Activated T-helper 1 cell treated with anti-CD3 and anti-CD28 coated beads, Interleukin-2, amount 50 U/mL, for 16 hours (primary cell): ENCODE measurements at regions not wholly inside any gene's neighbourhood (a gene's known extent, or its start where the extent isn't known, plus 50 kb on each side); places are given as distances from the start of the nearest gene placed in this dataset.

ENCODE experiments used
- DNase-seq, 2 donors: peaks; one replicate each; pipeline ENCODE4 v3.0.0-alpha.2; 2020; ENCODE audit warnings: low read depth in 1 of 2, low spot score in 1 of 2

DNA sequence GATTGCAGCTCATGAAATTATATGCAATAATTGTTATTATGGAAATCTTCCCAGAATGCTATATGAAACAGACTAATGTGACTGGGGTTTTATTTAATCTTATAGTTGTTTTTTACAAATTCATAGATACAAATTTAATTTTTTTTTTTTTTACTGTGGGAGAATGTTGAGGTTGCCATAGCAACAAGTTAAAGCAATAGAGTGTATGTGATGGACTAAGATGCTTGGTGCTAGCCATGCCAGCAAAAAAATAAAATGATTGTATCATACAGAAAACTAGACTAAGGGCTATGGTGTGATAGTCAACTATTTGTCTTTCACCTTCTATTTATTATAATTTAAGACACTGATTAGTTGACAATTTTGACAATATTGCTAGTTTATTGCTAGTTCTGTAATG is 163.2 kb upstream of the BLID start:
- DNase-seq = no peak

DNA sequence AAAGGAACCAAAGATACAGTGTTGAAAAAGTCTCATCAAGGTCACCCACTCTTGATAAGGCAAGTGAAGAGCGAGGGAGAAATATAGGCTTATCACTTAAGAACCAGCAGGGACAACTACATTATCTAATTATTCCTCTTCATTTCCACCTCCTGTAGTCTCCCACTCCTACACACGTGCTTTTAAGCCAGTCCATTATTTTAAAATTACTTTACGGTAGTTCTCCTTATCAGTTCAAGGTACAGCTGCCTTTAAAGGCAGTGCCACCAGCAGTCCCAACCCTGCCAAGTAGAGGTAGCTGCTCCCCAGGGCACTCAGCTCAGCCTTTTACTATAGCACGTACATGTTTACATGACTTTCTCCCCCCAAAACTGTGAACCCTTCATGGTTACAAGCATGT is 161.5 kb upstream of the BLID start:
- no peak for DNase-seq

DNA sequence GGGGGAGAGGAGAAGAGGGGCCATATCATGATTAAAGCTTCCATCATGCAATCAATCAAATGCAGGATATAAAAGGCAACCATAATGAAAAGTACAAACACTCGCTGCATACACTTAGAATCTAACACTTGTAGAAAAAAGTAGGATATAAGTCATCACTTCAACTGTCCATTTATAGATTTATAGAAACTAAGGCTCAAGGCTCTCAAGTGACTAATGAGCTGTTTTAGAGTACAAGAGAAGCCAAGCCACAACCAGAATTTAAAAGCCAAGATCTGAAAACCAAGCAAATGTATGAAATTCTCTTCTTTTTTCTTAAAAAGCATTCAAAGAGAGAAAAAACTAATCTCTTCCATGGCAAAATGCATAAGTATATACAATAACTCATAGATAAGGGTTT is 160.2 kb upstream of the BLID start:
- no peak for DNase-seq

DNA sequence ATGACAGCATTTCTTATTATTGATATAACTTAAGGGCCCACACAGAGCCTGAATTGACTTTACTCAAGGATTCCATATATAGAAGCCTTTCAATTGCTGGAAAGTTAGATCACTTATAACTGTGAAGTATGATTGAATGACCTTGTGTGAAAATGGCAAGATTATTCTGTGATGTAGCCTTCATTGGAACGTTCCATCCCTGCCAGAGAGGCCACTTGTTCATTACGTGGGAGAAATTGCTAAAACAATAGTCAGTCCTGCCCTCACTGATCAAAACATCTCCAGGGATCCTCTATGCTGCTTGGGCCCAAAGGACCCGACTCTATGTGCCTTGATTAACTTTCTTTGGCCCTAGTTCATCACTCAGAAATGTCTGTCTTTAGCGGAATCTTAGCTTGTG is 159.5 kb upstream of the BLID start:
- DNase-seq = no peak

DNA sequence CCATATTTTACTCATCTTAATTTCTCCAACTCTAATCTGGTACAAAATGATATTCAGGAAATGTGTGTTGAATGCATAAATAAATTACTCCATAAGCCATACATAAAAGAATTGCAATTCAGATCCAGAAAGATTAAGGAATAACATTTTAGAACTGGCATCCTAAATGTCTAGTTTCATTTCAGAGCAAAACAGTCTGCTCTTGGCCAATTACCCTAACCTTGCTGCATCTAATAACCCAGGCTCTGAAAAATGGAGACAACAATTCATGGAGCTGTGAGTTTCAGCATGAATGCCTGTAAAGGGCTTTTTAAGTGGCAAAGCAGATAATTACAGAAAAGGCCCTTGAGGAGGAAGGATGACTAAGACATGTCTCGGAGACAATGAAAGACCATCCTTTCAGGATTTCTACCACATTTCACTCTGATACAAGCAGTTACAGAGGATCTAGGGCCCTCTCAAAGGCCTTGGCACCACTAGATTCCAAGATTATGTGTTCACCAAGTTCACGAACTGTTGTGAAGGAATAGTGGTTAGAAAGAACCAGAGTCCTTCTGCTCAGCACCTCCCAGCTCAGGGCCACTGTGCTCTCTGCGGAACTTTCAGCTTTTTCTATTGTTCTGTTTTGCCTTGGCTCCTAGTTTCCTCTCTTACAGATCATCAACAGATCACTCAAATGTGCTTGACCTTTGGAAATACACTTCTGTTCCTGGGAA is 157.6 kb upstream of the BLID start:
- DNase-seq = no peak

DNA sequence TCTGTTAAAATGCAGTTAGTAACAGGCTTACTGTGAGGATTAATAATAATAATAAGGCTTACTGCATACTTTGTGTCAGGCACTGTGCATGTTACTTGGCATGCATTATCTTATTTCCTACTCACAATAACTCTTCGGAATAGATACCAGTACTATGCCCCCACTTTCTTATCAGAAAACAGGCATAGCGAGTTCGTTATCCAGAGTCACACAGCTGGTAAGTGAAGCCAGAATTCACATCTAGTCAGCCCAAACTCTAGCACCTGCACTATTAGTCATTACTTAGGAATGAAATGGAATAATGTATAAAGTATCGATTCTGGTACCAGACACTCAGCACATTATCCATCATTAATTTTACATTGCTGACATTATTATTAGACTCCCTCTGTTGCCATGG is 155.7 kb upstream of the BLID start:
- no peak for DNase-seq

DNA sequence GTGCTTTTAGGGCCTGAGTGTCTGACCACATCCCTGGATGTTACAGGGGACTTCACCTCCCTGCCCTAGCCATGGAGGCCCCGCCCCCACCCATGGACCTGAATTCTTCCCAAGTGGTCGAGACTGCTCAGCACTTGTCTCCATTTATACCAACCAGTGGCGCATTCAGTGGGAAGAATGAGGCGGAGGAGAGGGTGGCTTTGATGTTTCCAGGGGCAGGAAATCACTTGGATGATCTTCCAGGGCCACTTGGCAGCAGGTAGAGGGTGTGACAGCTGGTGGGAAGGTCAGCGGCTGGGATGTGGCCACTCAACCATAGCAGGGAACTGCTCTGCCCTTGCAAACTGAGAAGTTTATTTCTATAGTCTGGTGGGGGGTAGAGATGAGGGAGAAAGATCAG is 155.1 kb upstream of the BLID start:
- DNase-seq = no peak

DNA sequence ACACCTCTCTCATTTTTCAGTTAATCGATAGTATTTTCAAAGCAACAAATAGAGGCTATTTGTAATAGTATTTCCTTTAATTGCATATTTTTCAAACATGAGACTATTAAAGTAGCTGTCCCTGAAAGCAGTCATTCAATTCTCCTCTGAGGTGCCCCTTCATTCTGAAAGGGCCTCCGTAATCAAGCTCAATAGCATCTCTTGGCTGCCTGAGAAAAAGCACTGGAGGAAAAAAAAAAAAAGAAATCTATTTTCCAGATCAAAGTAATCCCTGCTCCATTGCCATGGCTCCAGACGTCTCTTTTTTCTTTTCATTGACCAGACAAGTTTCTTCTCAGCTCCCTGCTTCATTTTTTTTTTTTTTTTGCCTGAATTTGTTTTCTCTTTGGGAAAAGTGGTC is 154.5 kb upstream of the BLID start:
- no peak for DNase-seq

DNA sequence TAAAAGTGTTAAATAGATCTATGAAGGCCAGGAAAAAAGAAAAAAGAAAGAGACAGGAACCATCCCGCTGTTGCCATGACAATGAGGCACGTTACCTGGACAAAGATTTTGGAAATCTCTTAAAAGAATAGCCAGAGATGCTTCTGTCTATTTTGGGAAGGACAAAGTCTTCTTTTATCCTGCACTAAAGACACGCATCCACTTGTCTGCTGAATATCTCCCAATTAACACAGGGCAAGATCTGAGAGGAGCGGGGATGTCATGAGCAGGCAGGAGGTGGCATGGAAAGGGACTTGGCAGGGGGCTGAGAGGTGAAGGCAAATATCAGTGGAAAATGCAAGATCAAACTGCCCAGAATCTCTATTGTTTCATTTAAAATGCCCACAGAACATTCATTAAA is 153.8 kb upstream of the BLID start:
- no peak for DNase-seq

DNA sequence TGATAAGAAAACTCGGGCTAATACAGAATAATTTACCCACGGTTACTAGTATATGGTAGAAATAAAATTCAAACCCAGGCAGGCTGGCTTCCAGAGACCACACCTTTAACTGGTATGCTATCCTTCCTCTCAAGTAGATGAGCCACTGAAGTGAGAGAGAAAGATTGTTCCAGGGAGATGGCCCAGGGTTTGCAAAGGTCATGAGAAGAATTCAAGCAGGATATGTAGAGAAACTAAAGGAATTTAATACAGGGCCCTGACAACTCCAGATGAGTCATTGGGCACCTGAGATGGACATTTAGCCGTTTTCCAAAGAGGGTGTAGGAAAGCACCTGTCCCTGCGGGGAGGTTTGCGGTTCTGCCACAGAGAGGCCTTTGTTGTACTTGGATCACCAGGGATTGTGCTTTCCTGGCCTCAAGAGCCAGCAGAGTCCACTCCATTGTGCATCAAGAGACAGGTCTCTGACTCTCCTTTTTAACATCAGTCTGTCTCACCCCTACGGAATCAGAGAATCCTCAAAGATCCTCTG is 152.7 kb upstream of the BLID start:
- DNase-seq = no peak

DNA sequence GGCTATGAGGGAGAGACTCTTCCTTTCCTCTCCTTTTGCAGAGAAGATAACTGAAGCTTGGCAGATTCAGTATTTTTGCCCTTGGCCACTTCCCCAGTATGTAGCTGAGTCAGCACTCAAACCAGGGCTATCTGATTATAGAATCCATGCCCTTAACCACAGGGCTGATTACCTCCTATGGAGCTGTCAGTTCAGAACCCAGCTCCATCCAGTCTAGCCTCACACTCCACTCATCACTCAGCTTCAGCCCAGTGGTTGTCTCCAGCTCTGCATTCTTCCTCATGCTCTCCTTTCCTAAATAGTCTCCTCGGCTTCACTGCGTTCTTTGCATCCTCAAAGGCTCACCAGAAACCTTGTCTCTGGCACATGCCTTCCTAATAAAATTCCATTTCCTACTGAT is 151.6 kb upstream of the BLID start:
- no peak for DNase-seq

DNA sequence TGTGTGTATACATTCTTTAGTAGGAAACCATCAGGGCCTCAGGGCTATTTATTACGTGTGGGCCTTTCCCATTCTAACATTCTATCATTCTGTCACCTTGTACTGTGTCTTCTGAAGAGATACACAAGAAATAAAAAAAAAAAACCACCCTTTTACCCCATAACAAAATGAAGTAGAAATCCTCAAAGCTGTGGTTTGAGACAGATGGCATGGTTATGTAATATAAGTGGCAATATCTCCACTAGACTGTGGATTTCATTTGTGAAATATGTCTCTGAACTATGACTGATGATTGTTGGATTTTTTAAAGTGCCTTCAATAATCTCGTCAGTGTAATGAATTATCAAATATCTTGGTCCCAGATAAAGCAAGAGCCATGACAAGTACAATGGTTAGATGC is 150.0 kb upstream of the BLID start:
- DNase-seq = no peak

DNA sequence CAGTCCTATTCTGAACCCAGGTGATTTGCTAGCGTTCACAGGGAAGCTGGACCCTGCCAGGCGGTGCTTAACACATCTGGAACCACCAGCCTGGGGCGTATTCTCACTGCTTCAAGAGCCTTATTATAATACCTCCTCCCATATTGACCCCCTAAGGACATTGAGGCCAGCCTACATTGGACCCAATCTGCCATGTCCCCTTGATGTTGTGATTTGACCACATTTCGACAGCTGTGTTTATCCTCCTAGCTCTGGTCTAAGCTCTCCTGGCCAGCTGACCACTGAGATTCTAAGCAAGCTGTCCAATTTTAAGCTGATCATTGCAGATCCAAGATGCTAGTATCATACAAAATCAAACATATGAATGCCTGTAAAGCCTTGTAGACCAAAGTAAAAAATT is 148.1 kb upstream of the BLID start:
- no peak for DNase-seq

DNA sequence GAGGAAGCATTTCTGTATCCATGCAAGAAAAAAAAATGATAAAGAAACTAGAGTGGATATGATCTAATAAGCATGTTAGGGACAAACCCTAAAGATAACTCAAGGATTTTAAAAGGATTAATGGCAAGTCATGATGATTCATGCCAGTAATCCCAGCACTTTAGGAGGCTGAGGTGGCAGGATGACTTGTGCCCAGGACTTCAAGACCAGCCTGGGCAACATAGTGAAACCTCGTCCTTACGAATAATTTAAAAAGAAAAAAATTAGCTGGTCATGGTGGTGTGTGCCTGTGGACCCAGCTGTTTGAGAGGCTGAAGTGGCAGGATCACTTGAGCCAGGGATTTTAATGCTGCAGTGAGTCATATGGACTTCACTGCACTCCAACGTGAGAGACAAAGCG is 145.5 kb upstream of the BLID start:
- no peak for DNase-seq

DNA sequence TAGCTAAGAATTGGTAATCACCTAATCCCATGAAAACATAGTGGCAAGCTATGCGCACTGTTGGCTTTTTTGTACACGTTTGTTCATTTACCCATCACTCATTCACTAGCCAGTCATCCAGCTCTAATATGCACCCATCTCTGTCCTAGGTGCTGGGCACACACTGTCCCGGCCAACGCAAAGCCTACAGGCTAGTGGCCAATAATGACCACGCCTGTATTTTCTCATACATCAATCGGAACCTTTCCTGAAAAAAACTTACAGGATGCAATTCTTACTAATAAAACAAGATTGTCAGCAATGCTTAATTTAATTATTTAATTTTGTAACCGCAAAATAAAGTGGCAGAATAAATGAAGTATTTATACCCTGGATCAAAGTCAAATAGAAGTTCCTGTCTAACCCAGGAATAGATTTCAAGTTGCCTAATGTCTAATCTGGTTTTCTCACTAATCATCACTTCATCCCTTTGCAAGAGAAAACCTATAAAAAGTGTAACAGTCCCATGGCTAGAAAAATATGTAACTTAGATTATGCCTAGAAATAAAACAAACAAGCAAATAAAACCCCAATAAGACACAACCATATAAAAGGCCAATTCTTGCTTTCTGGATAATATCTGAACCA is 143.3 kb upstream of the BLID start:
- no peak for DNase-seq

DNA sequence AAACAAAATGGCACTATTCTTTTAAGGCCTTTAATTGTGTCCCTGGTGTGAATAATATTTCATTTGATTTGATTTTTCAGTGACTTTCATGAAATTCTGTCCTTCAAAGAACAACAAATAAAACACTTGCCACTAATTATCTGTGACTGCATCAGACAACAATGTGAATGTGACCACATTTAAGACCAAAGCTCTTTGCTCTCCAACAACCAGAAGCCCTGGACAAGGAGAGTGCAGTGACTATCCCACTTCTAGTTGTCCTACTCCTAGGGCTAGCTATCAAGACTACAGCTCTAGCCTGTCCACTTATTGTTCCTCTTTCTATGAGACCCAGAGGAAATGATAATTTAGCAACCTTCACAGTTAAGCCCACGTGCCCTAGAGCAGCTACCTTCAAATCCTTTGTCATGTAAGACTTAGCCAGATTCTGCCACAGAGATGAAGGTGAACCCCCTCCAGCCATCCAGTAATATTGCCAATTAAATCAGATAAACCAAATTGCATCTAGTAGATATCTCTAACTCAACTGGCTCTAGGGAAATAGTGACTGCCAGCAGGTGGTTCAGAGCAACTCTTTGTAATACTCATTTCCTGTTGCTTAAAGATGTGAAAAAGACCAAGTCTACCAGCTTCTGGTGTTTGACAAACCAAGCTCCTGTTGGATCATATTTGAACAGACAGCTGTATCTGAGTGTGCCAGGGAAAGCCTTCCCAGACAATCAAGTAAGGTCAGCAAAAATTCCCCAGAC is 142.6 kb upstream of the BLID start:
- DNase-seq = no peak

DNA sequence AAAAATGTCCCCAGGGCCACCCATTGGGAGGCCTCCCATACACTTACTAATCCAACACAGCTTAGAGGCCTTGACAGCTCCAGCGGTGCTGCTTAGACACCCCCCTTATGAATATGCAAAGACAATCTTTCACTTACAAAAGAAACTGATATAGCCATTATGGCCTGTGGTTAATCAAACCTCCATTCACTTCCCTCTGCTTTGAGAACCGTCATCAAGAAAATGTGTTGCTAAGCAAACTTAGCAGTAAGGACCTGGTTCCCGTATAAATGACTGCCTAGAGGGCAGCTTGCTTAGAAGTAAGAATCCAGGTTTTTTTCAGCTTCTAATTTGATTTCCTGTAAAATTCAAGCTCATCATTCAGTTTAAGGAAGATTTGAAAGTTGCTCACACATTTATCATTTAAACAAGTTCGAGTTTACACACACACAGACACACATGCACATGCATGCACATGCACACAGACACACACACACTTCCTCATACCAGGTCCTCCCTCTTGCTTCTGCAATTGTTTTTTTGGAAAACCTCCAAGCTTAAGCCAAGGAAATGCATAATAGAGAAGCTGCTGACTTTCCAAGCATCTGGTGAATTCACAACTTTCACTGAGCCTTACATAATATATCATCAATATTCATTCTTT is 137.7 kb upstream of the BLID start:
- no peak for DNase-seq

DNA sequence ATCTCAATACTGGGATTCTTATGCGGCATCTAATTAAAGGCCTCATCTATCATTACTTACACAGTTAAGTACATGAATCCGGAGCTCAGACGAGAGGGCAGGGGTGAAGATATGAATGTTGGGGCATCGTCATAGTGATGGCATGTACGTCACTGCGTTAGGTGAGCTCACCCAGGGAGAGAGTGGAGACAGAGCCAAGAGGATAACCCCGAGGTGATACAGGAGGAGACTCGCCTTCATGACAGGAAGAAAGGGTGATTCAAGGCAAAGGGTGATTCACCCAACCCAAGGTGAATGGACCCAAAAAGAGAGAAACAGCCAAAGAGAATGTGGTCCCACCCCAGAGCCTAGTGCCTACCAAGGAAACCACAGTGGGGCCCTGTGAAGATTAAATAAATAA is 132.9 kb upstream of the BLID start:
- DNase-seq = no peak

DNA sequence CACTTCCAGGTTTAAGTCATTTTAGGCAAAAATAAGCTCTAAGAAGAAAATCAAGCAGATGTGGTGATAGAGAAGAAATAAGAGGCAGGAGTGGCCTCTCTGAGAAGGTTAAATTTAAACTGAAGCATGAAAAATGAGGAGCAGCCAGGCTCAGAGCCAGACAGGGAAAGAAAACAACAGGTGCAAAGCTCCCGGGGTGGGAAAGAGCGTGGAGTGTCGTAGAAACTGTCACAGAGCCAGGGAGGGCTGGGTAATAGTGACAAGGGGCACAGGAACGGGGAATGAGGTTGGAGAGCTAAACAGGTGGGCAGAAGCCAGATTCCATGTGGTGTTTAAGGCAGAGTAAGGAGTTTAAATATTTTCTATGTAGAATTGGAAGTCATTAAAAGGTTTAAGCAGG is 132.1 kb upstream of the BLID start:
- DNase-seq = no peak

DNA sequence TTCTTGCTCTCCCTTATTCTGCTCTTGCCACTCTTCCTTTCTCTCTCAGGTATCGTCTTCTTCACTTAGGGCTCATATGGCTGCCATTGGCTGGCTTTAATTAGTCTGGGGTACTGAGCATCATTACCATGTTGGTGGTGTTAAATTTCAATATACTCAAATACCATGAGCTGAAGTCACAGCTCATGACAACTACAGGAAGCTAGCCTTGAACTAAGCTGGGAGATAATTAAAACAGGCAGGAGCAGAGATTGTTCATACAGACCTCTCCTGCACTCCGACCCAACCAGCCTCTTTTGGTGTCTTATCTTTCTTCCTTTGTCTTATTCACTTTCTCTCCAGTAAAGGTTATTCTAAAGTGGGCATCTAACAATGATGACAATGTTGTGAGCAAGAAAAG is 130.9 kb upstream of the BLID start:
- no peak for DNase-seq

DNA sequence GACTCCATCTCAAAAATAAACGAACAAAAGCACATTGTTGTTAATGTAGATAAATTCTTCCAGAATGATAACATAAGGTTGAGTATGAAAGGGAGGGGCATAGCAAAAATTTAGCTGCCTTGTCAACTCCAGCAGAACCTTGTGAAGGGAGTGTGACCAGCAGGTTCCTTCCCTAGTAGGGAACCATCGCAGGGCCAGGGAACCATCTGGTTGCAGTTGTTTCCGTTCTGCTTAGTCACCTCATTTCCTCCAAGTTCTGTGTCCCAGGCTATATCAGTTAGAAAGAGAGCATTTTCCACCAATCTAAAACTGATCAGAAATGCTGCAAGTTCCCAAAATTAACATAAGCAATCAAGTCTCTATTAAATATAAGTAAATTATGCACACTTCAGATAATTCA is 126.7 kb upstream of the BLID start:
- no peak for DNase-seq

DNA sequence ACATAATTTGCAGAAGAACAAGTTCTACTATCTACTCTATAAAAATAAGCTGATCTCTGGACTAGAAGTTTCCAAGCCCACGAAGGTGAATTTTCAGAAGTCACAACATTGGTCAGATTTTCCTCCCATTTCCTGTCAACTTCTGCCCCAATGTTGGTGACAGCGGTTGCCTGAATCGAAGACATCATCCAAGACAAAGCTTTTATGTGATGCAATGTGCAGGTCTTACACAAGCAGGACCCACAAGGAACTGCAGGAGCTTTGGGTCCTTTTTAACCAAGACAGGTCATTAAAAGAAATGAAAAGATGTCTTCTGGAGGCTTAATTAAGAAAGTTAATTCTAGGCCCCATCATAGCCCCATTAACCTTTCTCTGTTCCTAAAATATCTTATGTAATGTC is 125.6 kb upstream of the BLID start:
- no peak for DNase-seq
